GM21723 (cell line): ENCODE measurements at regions not wholly inside any gene's neighbourhood (a gene's known extent, or its start where the extent isn't known, plus 50 kb on each side); places are given as distances from the start of the nearest gene placed in this dataset.
"Not testable (repeated sequence)": the region's sequence is repeated elsewhere in the genome, so short reads cannot be mapped to it uniquely, and the experiment has no call there.

Experiments
- ATAC-seq: cut with Tn5 transposase; IDR thresholded peaks from one replicate; pipeline ENCODE4 v1.9.1; 2021; ENCODE audit warnings: mild to moderate bottlenecking, moderate library complexity; ENCODE audit not compliant: unreplicated experiment

DNA sequence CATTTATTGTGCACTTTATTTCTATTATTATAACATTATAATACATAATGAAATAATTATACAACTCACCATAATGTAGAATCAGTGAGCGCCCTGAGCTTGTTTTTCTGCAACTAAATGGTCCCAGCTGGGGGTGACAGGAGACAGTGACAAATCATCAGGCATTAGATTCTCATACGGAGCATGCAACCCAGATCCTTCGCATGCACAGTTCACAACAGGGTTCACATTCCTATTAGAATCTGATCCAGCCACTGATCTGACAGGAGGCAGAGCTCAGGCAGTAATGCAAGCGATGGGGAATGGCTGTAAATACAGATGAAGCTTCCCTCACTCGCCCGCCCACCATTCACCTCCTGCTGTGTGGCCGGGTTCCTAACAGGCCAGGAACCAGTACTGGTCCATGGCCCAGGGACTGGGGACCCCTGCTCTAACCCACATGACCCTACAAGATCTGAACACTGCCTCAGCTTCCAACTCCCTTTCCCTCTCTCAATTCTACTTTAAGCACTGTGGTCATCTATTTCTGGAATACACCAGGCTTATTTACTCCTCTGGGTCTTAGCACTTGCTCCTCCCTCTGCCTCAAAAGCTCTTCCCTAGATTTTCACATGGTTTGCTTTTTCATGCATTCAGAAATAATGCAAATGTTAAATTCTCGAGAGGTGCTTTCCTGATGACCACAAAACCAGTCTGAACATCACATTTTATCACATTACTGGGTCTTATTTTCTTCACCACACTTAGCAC lies 166.8 kb upstream of the HCCS start:
- no peak for ATAC-seq

DNA sequence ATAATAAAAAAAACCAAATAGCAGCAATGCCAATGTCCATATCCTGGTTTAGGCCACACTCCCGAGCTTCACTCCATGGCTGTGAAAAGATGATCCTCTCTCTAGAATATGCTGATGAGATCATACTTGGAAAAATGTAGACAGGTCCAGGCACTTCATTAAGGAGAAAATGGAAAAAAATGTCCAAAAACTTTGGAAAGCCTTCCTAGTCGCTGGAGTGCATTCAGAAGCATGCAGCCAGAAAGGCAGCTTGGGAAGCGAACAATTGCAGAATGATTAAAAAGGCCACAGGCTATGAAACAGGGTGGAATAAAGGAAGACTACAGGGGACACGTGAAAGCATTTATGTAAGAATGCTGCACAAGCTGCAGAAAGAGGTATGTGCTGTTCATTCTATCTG lies 165.6 kb upstream of the HCCS start:
- no peak for ATAC-seq

DNA sequence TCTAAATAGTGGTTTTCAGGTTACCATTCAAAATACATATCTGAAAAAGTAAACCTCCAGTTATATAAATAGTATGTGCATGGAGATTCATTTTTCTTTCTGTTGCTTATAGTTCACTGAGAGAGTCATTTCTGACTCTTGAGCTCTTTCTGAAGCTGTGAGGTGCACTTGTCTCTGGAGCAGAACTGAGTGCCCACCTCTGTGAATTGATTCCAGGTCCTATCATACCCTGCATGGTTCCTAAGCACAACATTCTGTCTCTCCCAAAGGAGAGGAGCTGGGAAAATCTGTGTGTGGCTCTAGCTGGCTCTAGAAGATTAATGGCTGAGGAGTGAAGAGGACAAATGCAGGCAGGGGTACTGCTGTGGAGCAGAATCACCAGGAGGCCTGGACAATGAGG lies 161.6 kb upstream of the HCCS start:
- no peak for ATAC-seq

DNA sequence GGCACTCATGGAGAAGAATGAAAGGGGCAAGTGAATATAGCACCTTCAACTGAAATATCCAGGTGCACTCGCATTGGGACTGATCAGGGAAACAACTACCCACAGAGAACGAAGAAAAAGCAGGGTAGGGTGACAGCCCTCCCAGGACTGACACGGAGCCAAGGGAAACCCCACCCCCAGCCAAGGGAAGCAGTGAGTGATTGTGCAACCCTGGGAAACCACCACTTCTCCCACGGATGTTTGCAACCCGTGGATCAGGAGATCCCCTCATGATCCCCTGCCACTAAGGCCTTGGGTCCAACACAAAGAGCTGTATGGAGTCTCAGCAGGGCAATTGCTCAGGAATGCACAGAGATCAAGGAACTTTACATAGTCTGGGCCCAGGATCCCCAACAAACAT lies 158.5 kb upstream of the HCCS start:
- no peak for ATAC-seq

DNA sequence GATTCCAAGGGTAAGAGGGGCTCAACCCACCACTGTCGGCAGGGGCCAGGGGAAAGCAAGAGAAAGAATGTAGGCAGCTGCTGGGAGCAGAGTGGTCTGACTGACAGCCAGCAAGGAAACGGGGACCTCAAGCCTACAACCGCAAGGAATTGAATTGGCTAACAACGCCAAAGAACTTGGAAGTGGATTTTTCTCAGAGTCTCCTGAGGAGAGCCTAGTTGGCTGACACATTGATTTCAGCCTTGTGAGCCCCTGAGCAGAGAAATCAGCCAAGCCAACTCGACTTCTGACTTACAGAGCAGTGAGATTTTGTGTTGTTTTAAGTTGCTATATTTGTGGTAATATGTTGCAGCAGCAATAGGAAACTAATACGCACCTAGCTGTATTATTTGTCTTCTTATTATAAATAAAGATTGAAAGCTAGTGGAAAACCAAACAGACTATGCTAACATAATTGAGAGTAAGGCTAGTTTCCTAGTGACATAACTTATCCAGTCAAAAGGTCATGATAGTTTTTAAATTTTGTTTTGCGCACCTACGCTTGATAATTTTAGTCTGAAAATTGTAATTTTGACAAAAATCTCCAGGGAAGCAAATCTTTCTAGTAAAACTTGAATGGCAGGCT lies 145.8 kb upstream of the HCCS start:
- ATAC-seq: no peak

DNA sequence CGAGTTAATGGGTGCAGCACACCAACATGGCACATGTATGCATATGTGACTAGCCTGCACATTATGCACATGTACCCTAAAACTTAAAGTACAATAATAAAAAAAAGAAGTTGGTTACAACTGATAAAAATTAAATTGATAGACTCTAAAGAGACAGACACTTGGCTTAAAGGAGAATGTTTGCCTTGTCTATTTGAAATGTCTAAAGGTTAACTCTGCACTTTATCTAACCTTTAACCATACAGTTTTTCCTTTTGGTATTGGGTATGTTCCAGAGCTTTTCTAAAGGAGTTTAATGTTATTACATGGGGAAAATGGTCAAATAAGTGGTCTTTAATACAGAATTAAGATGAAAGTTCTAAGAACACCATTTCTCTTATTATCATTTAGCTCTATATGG lies 145.1 kb upstream of the HCCS start:
- no peak for ATAC-seq

DNA sequence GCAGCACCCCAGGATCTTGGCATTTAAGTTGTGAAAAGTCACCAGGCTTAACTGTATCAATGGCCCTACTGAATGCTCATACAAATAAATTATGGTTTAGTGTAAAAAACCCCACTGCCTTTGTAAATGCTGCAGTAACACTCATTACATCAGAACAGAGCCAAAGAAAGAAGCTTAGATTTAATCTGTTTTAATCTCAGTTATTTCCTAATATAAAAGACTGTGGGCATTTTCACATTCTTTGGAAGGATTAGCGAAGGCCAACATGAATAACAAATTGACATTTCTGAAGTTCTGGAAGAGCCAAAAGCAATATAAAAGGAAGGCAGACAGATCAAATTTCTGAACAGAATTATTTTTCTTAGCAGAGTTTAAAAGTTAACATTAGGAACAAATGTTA lies 140.0 kb upstream of the HCCS start:
- ATAC-seq: no peak

DNA sequence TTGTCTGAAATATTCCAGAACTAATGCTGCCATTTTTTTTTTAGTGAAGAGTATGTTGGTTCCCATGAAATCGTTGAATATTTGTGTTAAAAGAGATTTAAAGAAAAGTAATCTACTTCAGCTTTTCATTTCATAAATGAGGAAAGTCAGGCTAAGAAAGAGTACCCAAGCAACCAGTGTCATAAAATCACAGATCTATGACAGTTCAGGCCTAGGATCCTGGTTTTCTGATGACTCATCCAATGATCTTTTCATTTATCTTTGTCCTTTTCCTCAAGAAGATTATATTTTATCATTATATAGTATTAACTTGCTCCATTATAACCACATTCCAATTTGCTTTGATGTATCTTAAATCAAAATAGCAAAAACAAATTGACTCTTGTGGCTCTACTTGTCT lies 139.4 kb upstream of the HCCS start:
- no peak for ATAC-seq

DNA sequence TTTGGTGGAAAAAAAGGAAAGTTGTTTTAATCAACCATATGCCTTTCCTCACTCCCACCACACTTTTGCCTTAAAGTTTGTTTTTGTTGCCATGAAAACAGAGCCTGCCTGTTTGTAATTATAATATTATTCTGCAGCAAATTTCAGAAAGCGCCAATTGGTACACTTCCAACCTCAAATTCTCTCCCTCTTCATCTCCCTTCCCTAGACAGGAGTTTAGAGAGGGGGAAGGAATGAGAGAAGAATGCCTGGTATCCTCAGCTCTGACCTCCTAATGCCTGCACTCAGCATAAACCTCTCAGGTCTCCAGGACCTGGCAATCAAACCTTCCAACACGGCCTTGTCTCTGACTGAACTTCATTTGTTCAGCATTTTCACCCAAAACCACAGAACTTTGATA lies 138.4 kb upstream of the HCCS start:
- ATAC-seq: no peak

DNA sequence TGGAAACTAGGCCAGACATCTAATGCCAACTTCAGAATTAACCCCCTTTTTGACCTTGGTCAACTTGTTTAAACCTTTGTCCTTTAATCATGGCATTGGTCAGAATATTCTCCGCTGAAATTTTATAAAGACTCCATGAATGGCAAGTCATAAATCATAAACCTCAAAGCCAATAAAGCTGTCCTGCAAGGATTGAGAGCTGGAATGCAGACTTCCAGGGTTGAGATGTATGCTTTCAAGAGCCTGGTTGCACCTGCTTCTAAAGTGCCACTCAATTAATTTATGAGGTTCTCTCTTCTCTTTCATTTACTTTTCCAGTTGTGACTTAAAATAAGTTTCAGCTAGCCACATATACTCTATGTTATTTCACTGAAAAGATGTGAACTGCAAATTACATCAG lies 136.2 kb upstream of the HCCS start:
- no peak for ATAC-seq

DNA sequence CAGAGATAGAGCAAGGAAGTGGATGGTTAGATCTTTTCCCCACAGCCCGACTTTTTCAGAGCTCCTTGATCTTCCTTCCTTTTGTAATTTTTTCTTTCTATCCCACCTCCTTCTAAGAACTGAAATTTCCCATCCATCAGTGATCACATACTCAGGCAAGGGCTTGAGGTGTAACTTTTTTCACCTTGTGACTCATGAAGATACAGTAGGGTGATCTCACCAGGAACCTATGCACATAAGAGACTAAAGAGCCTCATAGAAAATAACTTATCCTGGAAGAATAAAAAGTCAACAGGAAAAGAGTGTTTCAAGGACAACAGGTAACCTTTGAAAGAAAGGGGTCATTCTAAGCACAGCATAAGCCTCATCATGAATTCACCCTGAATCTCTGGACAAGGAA lies 131.2 kb upstream of the HCCS start:
- ATAC-seq: no peak

DNA sequence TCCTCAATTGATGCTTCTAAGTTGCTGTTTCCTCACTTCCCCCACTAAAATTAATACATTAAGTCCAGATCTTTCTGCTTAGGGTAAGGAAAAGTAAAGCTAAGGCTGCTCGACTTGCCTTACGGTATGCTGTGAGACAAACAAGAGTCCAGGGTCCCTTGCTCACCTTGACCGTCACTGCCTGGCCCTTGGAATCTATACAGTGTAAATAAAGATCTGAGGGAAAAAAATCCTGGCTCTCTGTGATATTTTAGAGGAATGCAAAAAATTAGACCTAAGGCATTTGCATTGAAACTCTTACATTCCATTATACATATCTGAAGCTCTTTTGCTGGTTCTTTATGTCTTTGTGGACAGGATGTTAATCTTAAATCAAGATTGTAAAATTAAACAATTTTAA lies 129.6 kb upstream of the HCCS start:
- no peak for ATAC-seq

DNA sequence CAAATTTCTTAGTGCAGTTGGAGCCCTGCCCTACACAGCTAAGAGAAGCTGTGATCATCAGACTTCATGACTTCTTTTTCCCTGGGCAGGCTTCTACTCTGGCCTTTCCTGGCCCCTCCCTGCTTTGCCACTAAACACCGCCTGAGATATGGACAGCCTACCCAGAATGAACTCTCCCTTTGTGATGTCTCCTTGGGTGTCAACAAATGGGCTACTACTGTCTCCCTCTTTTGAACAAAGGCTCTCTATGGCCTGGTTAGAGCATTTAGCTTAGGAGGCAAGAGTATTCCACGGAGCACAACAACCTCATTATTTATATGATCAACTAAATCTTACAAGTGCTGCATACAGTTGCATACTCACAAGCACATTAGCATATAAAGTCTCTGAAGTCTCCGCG lies 127.6 kb upstream of the HCCS start:
- no peak for ATAC-seq

DNA sequence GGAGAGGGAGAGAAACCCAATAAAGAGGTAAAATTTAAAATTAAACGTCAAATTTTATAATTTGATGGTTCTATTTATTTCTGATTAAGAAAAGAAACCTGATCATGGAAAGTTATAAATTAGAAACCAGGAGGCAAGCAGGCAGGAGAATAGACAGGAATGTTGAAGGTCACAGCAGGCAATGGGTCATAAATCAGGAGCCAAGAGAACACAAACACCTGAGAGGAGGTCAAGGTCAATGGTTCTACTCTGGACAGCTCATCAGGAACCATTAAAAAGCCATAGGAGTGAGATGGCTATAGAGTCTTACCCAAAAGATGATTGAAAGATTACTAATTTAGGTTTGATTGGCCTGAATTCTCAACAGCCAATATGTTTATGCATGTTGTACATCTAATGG lies 126.9 kb upstream of the HCCS start:
- no peak for ATAC-seq

DNA sequence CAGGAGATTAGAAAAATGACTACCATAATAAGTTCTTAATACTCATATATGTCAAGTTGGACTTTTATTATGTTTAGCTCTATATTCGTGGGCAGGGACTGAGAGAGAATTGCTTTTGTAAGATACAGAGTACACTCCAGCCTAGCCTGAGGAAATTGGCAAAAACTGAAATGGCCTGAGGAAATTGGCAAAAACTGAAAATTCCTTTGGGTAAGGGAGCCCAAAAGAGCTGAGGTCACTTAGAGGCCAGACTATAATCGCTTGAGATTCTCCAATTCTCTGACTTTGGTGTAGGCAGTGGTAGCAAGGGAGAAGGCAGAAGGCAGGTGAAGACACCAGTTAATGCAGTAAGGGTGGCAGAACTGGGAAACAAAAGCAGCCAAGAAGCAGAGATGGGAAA lies 124.5 kb upstream of the HCCS start:
- ATAC-seq: no peak

DNA sequence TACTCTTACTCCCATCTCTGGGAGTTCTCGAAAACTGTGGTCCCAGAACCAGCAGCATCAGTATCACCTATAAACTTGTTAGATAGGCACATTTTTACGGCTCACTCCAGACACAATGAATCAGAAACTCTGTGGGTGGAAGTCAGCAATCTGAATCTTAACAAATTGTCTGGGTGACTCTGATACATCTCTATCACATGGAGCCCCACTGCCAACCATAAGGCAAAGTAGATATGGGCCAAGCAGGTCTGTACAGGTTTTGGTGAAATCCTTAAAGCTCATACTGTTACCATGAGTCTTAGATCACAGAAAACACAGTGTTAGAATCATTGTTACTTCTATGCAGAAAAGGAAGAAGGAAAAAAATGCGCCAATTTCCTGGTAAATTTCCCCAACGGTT lies 122.5 kb upstream of the HCCS start:
- no peak for ATAC-seq

DNA sequence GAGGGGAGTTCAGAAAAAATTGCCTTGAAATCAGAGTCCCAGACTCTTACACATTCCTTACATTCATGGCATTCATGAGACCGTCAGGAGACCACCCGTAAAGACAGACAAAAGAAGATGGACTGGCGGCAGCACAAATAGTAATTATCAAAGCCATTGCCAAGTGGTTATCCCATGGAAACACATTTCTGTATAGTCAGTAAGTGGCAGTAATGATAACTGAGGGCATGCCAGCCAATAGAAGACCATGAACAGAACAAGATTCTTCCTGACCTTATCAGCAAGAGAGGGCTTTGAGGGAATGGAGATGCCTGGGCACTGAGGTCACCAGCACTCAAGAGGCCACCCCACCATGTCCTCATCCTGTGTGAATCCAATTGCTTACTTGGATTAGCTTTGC lies 121.7 kb upstream of the HCCS start:
- ATAC-seq: no peak

DNA sequence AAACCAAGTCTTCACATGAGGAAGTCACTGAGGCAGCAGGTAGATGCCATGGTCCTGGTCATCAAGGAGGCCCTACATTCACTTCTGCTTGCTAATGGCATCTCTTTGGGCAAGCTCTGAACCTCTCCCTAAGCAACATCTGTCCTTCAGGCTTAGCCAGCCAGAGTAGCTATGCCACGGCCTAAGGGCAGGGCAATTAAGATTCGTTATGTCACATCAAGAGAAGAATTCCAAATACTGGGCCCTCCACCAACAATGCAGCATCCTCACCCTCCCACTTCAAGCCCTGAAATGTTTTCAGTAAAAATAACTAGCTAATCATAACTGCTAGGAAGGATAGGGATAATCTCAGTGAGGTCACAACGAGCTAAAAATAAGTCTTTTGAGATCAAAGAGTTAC lies 120.7 kb upstream of the HCCS start:
- ATAC-seq: no peak

DNA sequence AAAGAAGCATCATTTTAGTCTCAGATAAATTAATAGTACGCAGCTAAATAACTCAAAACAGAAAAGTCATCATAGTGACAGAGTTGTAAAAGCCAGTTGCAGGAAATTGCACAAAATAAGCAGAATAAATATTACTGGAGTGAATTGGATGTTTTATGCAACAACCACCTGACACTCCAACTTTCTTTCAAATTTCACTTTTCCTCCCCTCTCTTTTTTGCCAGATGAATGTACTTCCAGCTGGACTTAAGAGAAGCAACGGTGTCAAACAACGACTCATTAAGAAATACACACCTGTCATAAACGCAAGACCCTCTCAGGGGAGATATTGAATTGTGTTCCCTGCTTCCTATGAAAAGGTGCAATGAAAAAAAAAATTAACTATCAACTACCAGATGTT lies 120.2 kb upstream of the HCCS start:
- ATAC-seq: no peak

DNA sequence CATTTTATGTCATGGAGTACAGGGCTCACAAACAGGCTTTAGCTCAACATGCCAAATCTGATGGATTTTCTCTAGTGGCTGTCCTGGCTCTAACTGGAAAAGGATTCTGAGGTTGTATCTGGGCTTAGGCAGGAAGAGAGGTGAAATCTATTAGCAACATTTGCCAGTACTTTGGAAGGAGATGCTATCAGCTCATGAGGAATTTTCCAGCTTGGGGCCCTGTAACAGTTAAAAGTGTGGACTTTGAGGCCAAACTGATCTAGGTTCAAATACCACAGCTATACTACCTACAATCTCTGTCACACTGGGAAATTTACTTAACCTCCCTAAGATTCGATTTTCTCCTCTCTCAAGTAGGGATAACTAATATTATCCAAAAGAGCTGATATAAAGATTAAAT lies 119.0 kb upstream of the HCCS start:
- no peak for ATAC-seq

DNA sequence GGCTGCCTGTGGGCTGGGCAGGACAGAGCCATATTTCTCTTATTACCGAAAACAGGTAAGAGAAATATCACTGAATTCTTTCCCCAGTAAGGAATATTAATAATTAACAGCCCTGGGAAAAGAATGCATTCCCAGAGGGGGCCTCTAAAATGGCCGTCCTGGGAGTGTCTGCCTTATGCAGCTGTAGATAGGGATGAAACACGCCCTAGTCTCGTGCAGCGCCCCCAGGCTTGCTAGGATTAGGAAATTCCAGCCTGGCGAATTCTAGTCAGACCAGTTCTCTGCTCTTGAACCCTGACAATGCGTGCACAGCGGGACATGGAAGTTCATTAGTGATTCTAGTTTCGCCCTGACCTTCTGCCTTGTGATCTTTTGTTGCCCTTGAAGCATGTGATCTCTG lies 104.1 kb upstream of the HCCS start:
- not testable (repeated sequence) for ATAC-seq

DNA sequence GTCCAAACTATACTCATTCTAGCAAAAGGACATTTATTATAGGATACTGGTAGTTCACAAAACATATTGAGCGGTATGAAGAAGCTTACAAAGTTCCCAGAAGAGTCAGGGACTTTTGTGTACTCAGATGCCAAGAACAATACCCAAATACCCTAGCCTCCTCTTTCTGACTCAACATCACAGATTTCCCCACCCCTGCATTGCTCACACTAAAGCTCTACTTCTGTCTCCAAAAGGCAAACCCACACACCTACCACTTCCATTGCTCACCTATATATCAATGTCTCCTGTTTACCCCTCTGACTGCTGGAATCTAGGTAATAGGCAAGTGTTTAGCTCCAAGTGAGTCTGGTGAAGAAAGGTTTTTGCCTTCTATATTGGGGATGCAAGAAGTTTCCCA lies 100.7 kb upstream of the HCCS start:
- no peak for ATAC-seq

DNA sequence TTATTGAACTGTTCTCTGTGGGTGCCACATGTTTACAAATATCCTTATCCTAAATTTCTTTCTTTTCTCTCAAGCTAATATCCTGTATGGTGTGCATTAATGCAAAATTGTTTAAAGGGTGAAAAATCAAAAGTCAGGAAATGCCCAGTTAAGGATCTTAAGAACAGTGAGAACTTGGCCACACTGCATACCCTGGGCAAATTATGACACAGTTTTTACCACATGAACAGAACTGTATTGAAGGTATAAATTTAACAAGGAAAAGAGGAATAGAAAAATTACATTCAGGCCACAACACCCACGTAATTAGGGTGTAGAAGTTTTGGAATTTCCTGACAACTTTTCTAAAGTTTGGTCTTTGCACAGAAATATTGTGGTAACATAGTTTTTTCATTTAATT lies 94.4 kb upstream of the HCCS start:
- ATAC-seq: no peak
